ENCODE measurements at regions not wholly inside any gene's neighbourhood (a gene's known extent, or its start where the extent isn't known, plus 50 kb on each side); places are given as distances from the start of the nearest gene placed in this dataset.

- TF ChIP-seq EZH2phosphoT487 (IDR thresholded peaks at IDR 0.05; ENCODE audit: borderline replicate concordance, low read length), result no peak
- TF ChIP-seq CTCF (IDR thresholded peaks at IDR 0.05; ENCODE audit: low read depth, low read length, poor library complexity, severe bottlenecking), result no peak
Measured at GRCh38 chr4:117610706-117611308, 423.5 kb upstream of the NDST3 start.
